DOHH2 (cell line): ENCODE measurements at regions not wholly inside any gene's neighbourhood (a gene's known extent, or its start where the extent isn't known, plus 50 kb on each side); places are given as distances from the start of the nearest gene placed in this dataset.

Experiments used
- H3F3A ChIP-seq: fragments of 200-600 bp; sonication (generic), shearing (Covaris generic); 2 replicates; pipeline ENCODE4 v1.6.0; 2016; ENCODE audit warnings: antibody characterized with exemption, mild to moderate bottlenecking; ENCODE audit not compliant: control insufficient read depth, insufficient read depth
- H3K27ac ChIP-seq: fragments of 200-600 bp; sonication (generic); 2 replicates; pipeline ENCODE4 v1.5.1; 2014; ENCODE audit warnings: low read depth, mild to moderate bottlenecking, low read length, moderate library complexity
- H3K27me3 ChIP-seq: fragments of 200-600 bp; sonication (generic); 2 replicates; pipeline ENCODE4 v1.6.1; 2014; ENCODE audit warnings: mild to moderate bottlenecking, low read length, mixed read lengths; ENCODE audit not compliant: control insufficient read depth
- H3K36me3 ChIP-seq: fragments of 200-600 bp; sonication (generic); 2 replicates; pipeline ENCODE4 v1.6.1; 2014; ENCODE audit warnings: mild to moderate bottlenecking, low read length, moderate library complexity, mixed read lengths; ENCODE audit not compliant: control insufficient read depth
- H3K4me1 ChIP-seq: fragments of 200-600 bp; sonication (generic); 2 replicates; pipeline ENCODE4 v1.6.1; 2014; ENCODE audit warnings: mild to moderate bottlenecking, low read length, mixed read lengths; ENCODE audit not compliant: control insufficient read depth
- H3K4me2 ChIP-seq: fragments of 200-600 bp; sonication (generic); 2 replicates; pipeline ENCODE4 v1.6.0; 2014; ENCODE audit warnings: mild to moderate bottlenecking, low read length, moderate library complexity
- H3K4me3 ChIP-seq: fragments of 200-600 bp; sonication (generic); 2 replicates; pipeline ENCODE4 v1.5.1; 2014; ENCODE audit warnings: mild to moderate bottlenecking, low read length, mixed read lengths
- H3K79me2 ChIP-seq: fragments of 200-600 bp; sonication (generic); 2 replicates; pipeline ENCODE4 v1.6.1; 2014; ENCODE audit warnings: mild to moderate bottlenecking, low read length, mixed read lengths; ENCODE audit not compliant: control insufficient read depth
- H3K9me2 ChIP-seq: fragments of 200-600 bp; sonication (generic); replicated peaks from 2 replicates; pipeline ENCODE4 v1.6.1; 2014; ENCODE audit warnings: mild to moderate bottlenecking, low read length, mixed read lengths; ENCODE audit not compliant: control insufficient read depth
- H3K9me3 ChIP-seq: fragments of 200-600 bp; sonication (generic); 2 replicates; pipeline ENCODE4 v1.6.1; 2014; ENCODE audit warnings: antibody characterized with exemption, low read length, mixed read lengths; ENCODE audit not compliant: control insufficient read depth, insufficient read depth
- H4K20me1 ChIP-seq: fragments of 200-600 bp; sonication (generic); 2 replicates; pipeline ENCODE4 v1.6.0; 2014; ENCODE audit warnings: low read depth, mild to moderate bottlenecking, antibody characterized with exemption, low read length, moderate library complexity; ENCODE audit not compliant: control insufficient read depth, insufficient read depth
- EZH2phosphoT487 ChIP-seq: fragments of 200-600 bp; sonication (generic); IDR thresholded peaks from 2 replicates; pipeline ENCODE4 v1.6.1; 2017; ENCODE audit warnings: borderline replicate concordance, mild to moderate bottlenecking, antibody characterized with exemption, low read length, moderate library complexity, mixed read lengths
- TF ChIP-seq, protein P1 (sequence below): fragments of 200-600 bp; sonication (generic); IDR thresholded peaks from one replicate; pipeline ENCODE4 v1.5.1; 2014; ENCODE audit warnings: antibody characterized with exemption, mild to moderate bottlenecking, low read depth, low read length; ENCODE audit not compliant: poor library complexity, severe bottlenecking

DNA sequence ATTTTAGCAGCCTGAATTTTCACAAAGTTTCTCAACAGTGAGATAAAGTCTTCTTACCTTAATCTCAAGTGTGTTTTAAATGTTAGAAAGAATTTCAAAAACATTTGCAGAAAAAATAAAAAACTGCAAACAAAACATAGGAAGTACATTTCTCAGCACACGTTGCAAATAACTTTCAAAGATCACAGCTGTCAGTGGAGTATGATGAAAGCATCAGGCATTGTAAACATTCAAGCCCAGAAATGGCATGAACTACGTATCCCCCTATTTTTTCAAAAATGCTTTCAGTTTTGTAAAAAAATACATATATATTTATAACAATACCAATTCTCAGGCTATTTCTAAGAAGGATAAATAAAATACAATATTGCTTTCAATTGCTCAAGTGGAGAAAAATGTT lies 320.6 kb upstream of the TFPI start:
- no peak overlapping the region for H3K4me2 ChIP-seq
- H3K9me2 ChIP-seq, result no peaks in the 10 kb centered on the region
- no peak overlapping the region for H3K4me3 ChIP-seq
- H3K9me3 ChIP-seq, result no peaks in the 10 kb centered on the region
- no peak overlapping the region for H3K27ac ChIP-seq
- H3K27me3 ChIP-seq, result no peaks in the 10 kb centered on the region
- H3F3A ChIP-seq, result no peaks in the 10 kb centered on the region
- H3K79me2 ChIP-seq, result no peaks in the 10 kb centered on the region
- H3K4me1 ChIP-seq, result no peaks in the 10 kb centered on the region
- no peak for TF ChIP-seq EZH2phosphoT487
- TF ChIP-seq, protein P1, sequence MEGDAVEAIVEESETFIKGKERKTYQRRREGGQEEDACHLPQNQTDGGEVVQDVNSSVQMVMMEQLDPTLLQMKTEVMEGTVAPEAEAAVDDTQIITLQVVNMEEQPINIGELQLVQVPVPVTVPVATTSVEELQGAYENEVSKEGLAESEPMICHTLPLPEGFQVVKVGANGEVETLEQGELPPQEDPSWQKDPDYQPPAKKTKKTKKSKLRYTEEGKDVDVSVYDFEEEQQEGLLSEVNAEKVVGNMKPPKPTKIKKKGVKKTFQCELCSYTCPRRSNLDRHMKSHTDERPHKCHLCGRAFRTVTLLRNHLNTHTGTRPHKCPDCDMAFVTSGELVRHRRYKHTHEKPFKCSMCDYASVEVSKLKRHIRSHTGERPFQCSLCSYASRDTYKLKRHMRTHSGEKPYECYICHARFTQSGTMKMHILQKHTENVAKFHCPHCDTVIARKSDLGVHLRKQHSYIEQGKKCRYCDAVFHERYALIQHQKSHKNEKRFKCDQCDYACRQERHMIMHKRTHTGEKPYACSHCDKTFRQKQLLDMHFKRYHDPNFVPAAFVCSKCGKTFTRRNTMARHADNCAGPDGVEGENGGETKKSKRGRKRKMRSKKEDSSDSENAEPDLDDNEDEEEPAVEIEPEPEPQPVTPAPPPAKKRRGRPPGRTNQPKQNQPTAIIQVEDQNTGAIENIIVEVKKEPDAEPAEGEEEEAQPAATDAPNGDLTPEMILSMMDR, result no peak
- no peaks in the 10 kb centered on the region for H3K36me3 ChIP-seq
- no peaks in the 10 kb centered on the region for H4K20me1 ChIP-seq

DNA sequence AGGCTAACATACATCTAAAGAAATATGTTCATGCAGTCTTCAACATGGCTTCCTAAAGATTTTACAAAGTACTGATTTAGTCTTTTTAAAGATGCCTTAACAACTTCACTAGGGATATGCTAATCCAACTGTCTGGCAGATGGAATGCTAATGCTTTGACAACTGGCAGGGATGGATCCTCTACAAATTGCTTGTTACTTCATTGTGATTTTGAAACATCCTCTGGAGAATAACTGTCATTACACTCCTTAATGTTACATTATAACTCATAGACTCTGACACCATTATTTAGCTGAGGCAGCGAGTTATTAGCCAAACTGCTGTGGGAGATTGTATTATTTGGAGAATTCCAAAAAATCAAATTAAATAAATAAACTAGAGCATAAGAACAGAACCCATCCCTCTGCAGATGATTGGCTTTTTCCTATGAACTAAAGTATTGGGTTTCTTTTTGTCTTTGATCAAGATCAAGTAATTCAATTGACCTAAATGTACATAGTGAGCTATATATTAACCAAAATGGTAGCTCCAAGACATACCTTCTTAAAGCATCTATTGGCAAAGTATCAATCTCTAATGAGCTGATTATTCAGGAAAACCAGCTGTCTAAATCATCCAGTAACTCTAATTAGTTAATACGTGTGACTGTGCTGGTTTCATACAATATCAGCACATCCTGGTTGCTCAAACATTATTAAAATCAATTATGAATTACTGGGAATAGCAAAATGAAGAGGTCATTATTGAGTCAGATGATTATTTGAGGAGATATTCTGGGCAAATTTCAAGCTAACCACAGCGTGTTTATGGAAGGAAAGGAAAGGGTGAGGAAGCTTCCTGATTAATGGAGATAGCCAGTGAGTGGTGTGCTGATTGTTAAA lies 321.3 kb upstream of the TFPI start:
- H3K4me1 ChIP-seq, result no peaks in the 10 kb centered on the region
- no peak overlapping the region for H3K4me3 ChIP-seq
- TF ChIP-seq, protein P1, result no peak
- no peak for TF ChIP-seq EZH2phosphoT487
- no peaks in the 10 kb centered on the region for H3K9me2 ChIP-seq
- H3F3A ChIP-seq, result no peaks in the 10 kb centered on the region
- no peaks in the 10 kb centered on the region for H3K9me3 ChIP-seq
- no peak overlapping the region for H3K27ac ChIP-seq
- no peaks in the 10 kb centered on the region for H3K36me3 ChIP-seq
- H3K27me3 ChIP-seq, result no peaks in the 10 kb centered on the region
- no peaks in the 10 kb centered on the region for H4K20me1 ChIP-seq
- H3K4me2 ChIP-seq, result no peak overlapping the region
- H3K79me2 ChIP-seq, result no peaks in the 10 kb centered on the region

DNA sequence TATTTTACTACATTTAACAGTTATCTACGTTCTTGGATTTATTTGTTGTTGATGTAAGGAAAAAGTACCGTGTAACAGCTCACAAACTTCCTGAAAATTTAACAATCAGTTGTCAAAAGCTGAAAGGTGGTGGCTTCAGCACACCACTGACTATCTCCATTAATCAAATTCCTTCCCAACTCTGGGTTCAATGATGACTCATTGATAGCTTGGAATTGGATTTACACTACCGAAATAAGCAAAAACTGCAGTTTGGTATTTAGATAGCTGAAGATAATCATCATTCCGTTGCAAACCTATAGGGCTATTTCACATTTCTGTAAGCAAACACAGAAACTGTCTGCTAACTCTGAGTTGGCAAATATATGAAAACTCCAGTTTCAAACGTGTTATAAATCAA lies 322.3 kb upstream of the TFPI start:
- Histone ChIP-seq H3K4me3 (no peak overlapping the region), H3K4me1 (no peaks in the 10 kb centered on the region), H3K9me3 (no peaks in the 10 kb centered on the region), H3K27me3 (no peaks in the 10 kb centered on the region), H4K20me1 (no peaks in the 10 kb centered on the region), H3K79me2 (no peaks in the 10 kb centered on the region), H3K36me3 (no peaks in the 10 kb centered on the region), H3F3A (no peaks in the 10 kb centered on the region), H3K9me2 (no peaks in the 10 kb centered on the region), H3K4me2 (no peak overlapping the region), H3K27ac (no peak overlapping the region)
- TF ChIP-seq, protein P1, result no peak
